ENCODE measurements at regions not wholly inside any gene's neighbourhood (a gene's known extent, or its start where the extent isn't known, plus 50 kb on each side); places are given as distances from the start of the nearest gene placed in this dataset.
"Not testable (repeated sequence)": the region's sequence is repeated elsewhere in the genome, so short reads cannot be mapped to it uniquely, and the experiment has no call there.

GRCh38 chr2:2896011-2896410 lies 481.6 kb downstream of the EIPR1 start:
- no peak for TF ChIP-seq CTCF (IDR thresholded peaks at IDR 0.05; ENCODE audit: extremely low read depth, missing control alignments)
- no peak for DNase-seq (ENCODE audit: low spot score)

GRCh38 chr2:2894011-2894410 lies 483.6 kb downstream of the EIPR1 start:
- DNase-seq (ENCODE audit: low spot score): not testable (repeated sequence)

- TF ChIP-seq CTCF (IDR thresholded peaks at IDR 0.05; ENCODE audit: extremely low read depth, missing control alignments): no peak
- DNase-seq (ENCODE audit: low spot score): no peak
These were observed 484.7 kb downstream of the EIPR1 start for GRCh38 chr2:2892892-2893291.

GRCh38 chr2:2892378-2892777 lies 485.2 kb downstream of the EIPR1 start:
- DNase-seq (ENCODE audit: low spot score): no peak
- TF ChIP-seq CTCF (IDR thresholded peaks at IDR 0.05; ENCODE audit: extremely low read depth, missing control alignments): no peak

GRCh38 chr2:2890901-2891300 lies 486.7 kb downstream of the EIPR1 start:
- no peak for TF ChIP-seq CTCF (IDR thresholded peaks at IDR 0.05; ENCODE audit: extremely low read depth, missing control alignments)
- DNase-seq (ENCODE audit: low spot score): no peak

GRCh38 chr2:2890246-2890645 lies 487.4 kb downstream of the EIPR1 start:
- no peak for TF ChIP-seq CTCF (IDR thresholded peaks at IDR 0.05; ENCODE audit: extremely low read depth, missing control alignments)
- no peak for DNase-seq (ENCODE audit: low spot score)

- TF ChIP-seq CTCF (IDR thresholded peaks at IDR 0.05; ENCODE audit: extremely low read depth, missing control alignments): no peak
These were observed 488.0 kb downstream of the EIPR1 start for GRCh38 chr2:2889646-2890045.

GRCh38 chr2:2889141-2889540 lies 488.5 kb downstream of the EIPR1 start:
- no peak for DNase-seq (ENCODE audit: low spot score)
- TF ChIP-seq CTCF (IDR thresholded peaks at IDR 0.05; ENCODE audit: extremely low read depth, missing control alignments): no peak

More at GRCh38 chr2:2889646-2890045, 488.0 kb downstream of the EIPR1 start:
- DNase-seq (ENCODE audit: low spot score): no peak
